Testis (tissue), 2 donors: ENCODE measurements at regions not wholly inside any gene's neighbourhood (a gene's known extent, or its start where the extent isn't known, plus 50 kb on each side); places are given as distances from the start of the nearest gene placed in this dataset.

Experiments used
- POLR2A ChIP-seq: fragments of 450-650 bp; IDR thresholded peaks from one replicate; pipeline ENCODE4 v1.6.1; 2017; ENCODE audit warnings: antibody characterized with exemption, mild to moderate bottlenecking, moderate library complexity
- TF ChIP-seq, protein P1 (sequence below), 3 experiments: fragments of 450-650 bp in 2 of 3; fragments of 200-600 bp in 1 of 3; sonication (generic) in 1 of 3; IDR thresholded peaks; one replicate each; pipeline ENCODE4 v1.5.1; 2016 to 2019; ENCODE audit warnings: antibody characterized with exemption in 3 of 3, mild to moderate bottlenecking in 2 of 3, moderate library complexity in 1 of 3

DNA sequence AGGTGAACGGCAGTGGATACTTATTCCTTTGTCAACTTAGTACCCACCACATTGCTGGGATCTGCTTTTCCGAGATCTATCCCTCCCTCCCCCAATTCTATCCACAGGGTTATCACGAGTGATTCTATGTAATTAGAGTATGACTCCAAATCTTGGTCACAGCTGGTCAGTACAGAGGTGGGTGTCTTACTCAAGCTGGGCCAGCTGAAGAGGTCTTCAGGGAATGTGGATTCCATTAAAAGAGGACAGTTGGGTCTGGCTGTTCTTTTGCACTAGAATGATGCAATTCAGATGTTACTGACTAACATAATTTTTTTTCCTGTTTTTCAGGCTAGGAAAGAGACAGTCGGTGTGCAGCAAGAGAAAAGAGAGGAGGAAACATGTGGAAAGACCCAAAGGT is 92.3 kb downstream of the HS3ST1 start:
- TF ChIP-seq, protein P1, sequence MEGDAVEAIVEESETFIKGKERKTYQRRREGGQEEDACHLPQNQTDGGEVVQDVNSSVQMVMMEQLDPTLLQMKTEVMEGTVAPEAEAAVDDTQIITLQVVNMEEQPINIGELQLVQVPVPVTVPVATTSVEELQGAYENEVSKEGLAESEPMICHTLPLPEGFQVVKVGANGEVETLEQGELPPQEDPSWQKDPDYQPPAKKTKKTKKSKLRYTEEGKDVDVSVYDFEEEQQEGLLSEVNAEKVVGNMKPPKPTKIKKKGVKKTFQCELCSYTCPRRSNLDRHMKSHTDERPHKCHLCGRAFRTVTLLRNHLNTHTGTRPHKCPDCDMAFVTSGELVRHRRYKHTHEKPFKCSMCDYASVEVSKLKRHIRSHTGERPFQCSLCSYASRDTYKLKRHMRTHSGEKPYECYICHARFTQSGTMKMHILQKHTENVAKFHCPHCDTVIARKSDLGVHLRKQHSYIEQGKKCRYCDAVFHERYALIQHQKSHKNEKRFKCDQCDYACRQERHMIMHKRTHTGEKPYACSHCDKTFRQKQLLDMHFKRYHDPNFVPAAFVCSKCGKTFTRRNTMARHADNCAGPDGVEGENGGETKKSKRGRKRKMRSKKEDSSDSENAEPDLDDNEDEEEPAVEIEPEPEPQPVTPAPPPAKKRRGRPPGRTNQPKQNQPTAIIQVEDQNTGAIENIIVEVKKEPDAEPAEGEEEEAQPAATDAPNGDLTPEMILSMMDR (IDR thresholded peaks at IDR 0.05), result no peak
- no peak for TF ChIP-seq POLR2A
